ENCODE measurements at regions not wholly inside any gene's neighbourhood (a gene's known extent, or its start where the extent isn't known, plus 50 kb on each side); places are given as distances from the start of the nearest gene placed in this dataset.
"Not testable (repeated sequence)": the region's sequence is repeated elsewhere in the genome, so short reads cannot be mapped to it uniquely, and the experiment has no call there.

GRCh38 chr20:48461091-48461734 is 366.6 kb downstream of the PREX1 start:
- no peak for DNase-seq

GRCh38 chr20:48460681-48461080 is 367.1 kb downstream of the PREX1 start:
- DNase-seq = no peak

GRCh38 chr20:48459722-48460395 is 367.9 kb downstream of the PREX1 start:
- DNase-seq = no peak

- DNase-seq = no peak
Observed at GRCh38 chr20:48458601-48459385, 369.0 kb downstream of the PREX1 start.

- DNase-seq = no peak
Observed at GRCh38 chr20:48458003-48458377, 369.8 kb downstream of the PREX1 start.

GRCh38 chr20:48457193-48458002 is 370.4 kb downstream of the PREX1 start:
- peak; percentile 79 to 83 for DNase-seq

DNA sequence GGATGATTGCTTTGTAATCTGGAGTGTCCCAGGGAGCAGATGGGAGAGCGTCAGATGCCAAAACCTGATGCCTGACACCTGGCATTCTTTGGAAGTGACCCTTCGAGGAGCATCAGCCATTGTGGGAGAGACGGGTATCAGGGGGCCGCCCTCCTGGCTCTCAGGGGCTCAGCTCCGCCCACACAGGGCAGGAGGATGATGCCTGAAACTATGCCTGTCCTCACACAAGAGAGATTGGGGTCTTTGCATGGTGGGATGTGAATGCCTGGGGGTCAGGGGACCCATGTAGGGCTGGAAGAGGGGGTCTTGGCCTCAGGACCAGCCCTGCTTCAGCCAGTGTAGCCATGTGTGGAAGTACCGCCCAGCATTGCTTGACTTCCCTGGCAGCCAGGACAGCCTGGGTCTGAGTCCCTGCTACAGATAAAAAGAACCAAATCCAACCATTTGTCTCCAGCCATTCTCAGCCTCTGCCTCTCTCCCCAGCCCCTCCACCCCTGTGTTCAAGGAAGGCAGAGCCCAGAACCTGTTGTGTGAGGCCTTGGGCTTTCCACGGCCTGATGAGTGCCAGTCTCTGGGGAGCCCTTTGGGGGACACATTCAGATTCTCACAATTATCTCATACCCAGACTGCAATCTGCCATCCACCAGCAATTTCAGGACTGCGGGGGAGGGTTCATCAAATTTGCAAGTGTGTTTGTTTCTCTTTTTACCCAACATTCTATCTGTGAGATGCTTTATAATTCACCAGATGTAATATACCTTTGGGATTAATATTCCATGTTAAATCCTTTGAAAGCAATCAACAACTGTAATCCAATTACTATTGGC is 371.2 kb downstream of the PREX1 start:
- DNase-seq = peak; percentile 85 to 86

DNA sequence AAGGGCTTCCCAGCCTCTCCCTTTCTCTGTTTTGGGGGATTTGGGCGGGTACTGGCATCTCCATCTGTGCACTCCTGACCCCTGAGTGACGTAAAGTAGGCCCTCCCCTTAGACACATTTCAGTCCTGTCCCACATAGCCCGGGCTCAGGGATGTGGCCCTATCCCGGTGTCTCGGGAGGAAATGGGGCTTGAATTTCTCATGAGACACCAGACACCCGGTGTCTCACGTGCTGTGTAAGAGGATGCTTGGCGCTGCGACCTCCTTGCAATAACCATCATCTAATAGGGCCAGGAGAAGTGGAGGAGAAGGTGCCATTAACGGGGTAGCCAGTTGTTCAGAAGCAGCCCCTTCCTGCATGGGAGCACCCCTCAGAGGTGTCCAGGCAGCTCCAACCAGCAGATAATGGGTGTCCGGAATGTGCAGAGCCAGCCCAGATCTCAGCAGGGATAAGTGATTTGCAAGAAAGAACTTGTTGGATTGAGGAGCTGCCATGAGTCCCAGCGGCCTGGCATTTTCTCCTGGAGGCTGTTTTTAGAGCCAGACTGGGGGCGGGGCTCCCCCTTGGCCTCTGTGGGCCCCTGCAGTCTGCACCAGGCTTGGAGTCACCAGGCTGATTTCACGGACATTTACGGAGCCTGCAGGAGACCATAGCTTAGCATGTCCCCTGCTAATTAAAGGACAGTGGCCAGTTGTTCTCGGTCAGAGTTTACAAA is 372.0 kb downstream of the PREX1 start:
- peak; percentile 86 to 93 for DNase-seq

DNA sequence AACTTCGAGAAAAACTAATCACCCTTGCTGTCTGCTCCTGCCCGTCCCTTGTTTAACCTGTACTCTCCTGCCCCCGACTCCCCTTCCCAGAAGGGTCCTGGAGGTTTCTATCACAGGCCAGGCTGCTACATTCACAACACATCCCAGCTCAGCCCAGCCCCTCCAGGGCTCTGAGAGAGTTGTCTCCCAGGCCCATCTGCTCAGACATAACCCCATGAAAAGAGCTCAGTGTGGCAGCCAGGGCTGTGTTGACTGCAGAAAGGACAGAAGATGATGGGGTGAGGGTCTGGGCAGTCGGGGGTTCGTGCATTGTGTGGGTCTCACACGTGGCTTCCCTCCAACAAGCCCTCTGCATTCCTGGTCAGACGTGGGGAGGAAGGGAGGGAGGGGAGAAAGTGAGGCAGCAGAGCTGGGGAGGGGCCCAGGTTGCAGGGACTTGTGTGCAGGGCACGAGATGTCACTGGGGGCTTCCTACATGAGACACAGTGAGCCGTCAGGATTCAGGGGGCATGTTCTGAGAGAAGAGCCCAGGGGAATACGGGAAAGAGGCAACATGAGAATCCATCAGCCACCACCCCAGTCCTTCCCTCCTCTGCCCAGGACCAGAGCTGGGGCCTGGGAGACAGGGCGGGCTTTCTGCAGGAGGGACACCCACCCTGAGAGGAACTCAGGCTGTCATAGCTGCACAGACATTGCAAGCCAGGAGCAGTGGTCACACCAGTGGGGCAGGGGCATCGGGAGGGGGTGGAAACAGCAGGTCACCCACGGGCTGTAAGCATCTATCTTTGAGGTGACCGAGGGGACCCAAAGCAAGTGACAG is 372.9 kb downstream of the PREX1 start:
- DNase-seq = peak in 1 of 2 experiments; percentile 51

- no peak for DNase-seq
Observed at GRCh38 chr20:48453477-48454093, 374.2 kb downstream of the PREX1 start.

DNA sequence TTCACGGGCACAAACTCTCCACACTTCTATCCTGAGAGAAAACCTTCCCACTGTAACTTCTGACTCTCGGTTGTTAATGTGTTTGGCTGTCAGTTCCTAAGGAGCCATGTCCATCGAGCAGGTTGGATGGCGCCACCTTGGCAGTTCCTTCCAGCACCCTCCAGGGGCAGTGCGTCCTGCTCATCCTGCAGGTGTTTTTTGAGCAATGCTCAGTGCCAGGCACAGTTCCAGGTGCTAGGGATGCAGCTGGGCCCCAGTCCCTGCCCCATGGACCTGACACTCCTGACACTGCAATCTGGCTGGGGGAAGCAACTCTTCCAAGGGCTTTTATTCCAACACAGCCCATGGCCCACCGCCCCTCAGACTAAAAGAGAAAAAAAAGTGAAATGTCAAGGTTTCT is 376.4 kb downstream of the PREX1 start:
- DNase-seq = no peak

GRCh38 chr20:48448666-48449600 is 378.9 kb downstream of the PREX1 start:
- DNase-seq = peak; percentile 53 to 83

GRCh38 chr20:48447456-48447855 is 380.3 kb downstream of the PREX1 start:
- no peak for DNase-seq

GRCh38 chr20:48445827-48446226 is 382.0 kb downstream of the PREX1 start:
- DNase-seq = no peak

DNA sequence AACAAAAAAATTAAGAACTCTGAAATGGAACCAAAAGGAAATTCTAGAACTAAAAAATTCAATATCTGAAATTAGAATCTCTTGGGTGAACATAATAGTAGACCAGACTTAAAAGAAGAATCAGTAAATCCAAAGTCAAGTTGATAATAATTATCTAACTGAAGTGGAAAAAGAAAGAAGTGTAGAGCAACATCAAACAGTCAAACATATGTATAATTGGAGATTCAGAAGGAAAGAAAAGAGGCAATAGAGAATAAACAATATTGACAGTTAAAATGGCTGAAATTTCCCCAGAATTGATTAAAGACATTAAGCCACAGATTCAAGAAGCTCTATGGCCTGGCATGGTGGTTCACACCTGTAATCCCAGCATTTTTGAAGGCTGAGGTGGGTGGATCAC is 383.6 kb downstream of the PREX1 start:
- no peak for DNase-seq

- no peak for DNase-seq
Observed at GRCh38 chr20:48440916-48441315, 386.9 kb downstream of the PREX1 start.

- DNase-seq = not testable (repeated sequence)
Observed at GRCh38 chr20:48440261-48440660, 387.5 kb downstream of the PREX1 start.

DNA sequence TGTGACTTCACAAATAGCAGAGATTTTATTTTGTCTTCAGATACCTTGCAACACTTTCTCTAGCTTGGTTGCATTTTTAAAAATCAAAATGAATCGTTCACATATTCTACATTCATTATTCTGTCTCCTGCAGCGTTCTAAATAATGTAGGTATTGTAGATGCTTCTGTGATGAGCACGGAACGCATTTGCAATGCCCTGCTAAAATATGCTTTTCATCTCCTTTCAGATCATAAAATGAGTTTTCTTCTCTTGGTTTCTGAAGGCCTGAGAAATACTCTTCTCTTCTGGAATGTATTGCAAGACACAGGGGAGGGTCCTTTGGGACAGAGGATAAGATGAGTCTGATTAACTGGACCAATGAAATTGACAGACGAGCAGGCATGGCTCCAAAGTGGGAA is 390.7 kb downstream of the PREX1 start:
- no peak for DNase-seq

DNA sequence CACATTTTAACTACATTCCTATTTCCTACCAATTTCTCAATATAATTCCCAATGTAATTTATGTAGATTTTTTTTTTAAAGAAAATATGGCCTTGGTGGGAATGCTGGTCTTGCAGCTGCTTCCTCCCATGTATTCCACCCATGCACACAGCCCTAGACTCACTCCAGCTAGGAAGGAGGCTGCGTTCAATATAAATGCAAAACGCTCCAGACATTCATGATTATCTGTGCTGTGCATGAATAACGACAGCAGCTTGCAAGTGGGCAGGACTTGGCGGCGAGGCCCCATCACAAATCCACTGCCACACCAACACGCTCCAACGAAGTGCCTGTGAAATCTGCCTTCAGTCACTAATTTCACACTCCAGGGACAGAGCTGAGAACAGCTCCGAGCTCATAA is 391.2 kb downstream of the PREX1 start:
- DNase-seq = peak in 1 of 2 experiments; percentile 46
